ENCODE measurements at regions not wholly inside any gene's neighbourhood (a gene's known extent, or its start where the extent isn't known, plus 50 kb on each side); places are given as distances from the start of the nearest gene placed in this dataset.

GRCh38 chr1:200480964-200481363, 71.1 kb upstream of the ZNF281 start:
- TF ChIP-seq POLR2AphosphoS5 (IDR thresholded peaks at IDR 0.05) (no peak), CTCF (IDR thresholded peaks at IDR 0.05) (no peak), EP300 (IDR thresholded peaks at IDR 0.05) (no peak), POLR2A (IDR thresholded peaks at IDR 0.05) (no peak)

All from gastroesophageal sphincter (tissue), 3 donors.